ENCODE measurements at regions not wholly inside any gene's neighbourhood (a gene's known extent, or its start where the extent isn't known, plus 50 kb on each side); places are given as distances from the start of the nearest gene placed in this dataset.

- Histone ChIP-seq H3K27me3 (ENCODE audit: control insufficient read depth, insufficient read depth, low read length) (no peaks in the 10 kb centered on the region), H3K9me3 (ENCODE audit: control insufficient read depth, insufficient read depth, low read length) (peaks cover 5% of the 10 kb centered on the region), H3K4me3 (ENCODE audit: low read depth, low read length) (no peak overlapping the region), H3K27ac (ENCODE audit: low read depth, low read length) (no peak overlapping the region), H3K36me3 (ENCODE audit: control insufficient read depth, insufficient read depth, low read length) (no peaks in the 10 kb centered on the region), H3K4me1 (ENCODE audit: control insufficient read depth, insufficient read depth, low read length) (no peaks in the 10 kb centered on the region)
- WGBS (ENCODE audit: insufficient coverage), result no CpG with 5 or more reads among the region's 1 CpG
- peak in 1 of 6 donors; percentile 34 for DNase-seq (ENCODE audit: low read depth in 4 of 6, low spot score in 6 of 6)
Measured at GRCh38 chr4:34643476-34643875, 1600.8 kb downstream of the ARAP2 start.

DNA sequence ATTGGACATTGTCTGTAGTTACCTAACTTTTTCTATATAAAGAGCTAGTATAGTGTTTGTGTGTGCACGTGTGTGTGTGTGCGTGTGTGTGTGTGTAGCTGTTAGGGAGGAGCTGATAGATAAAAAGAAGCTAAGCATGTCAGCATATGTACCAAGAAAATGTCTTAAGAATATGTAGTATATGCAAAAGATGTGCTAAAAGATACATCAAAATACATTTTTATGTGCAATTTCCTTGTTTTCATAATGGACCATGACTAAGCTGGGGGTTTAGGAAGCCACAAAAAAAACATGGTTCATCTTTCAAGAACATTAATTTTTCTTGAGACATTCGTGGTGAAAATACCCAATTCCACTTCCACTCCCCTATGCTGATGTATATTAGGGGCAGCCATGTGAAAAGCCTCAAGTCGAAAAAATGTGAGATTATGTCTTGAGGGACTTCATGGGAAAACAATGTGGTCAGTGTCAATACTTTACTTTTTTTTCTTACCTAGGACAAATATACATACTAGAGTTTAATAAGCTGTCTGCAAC lies 1599.7 kb downstream of the ARAP2 start:
- Histone ChIP-seq H3K27me3 (ENCODE audit: control insufficient read depth, insufficient read depth, low read length) (no peaks in the 10 kb centered on the region), H3K36me3 (ENCODE audit: control insufficient read depth, insufficient read depth, low read length) (no peaks in the 10 kb centered on the region), H3K4me3 (ENCODE audit: low read depth, low read length) (no peak overlapping the region), H3K9me3 (ENCODE audit: control insufficient read depth, insufficient read depth, low read length) (peaks cover 4% of the 10 kb centered on the region), H3K4me1 (ENCODE audit: control insufficient read depth, insufficient read depth, low read length) (no peaks in the 10 kb centered on the region), H3K27ac (ENCODE audit: low read depth, low read length) (no peak overlapping the region)
- WGBS (ENCODE audit: insufficient coverage), result 100% methylated on average over 2 of the region's 4 CpGs
- no peak for DNase-seq (ENCODE audit: low read depth in 4 of 6, low spot score in 6 of 6)

GRCh38 chr4:34649716-34650115 lies 1594.6 kb downstream of the ARAP2 start:
- no peak overlapping the region for H3K27ac ChIP-seq (ENCODE audit: low read depth, low read length)
- no peaks in the 10 kb centered on the region for H3K36me3 ChIP-seq (ENCODE audit: control insufficient read depth, insufficient read depth, low read length)
- no peaks in the 10 kb centered on the region for H3K27me3 ChIP-seq (ENCODE audit: control insufficient read depth, insufficient read depth, low read length)
- H3K9me3 ChIP-seq (ENCODE audit: control insufficient read depth, insufficient read depth, low read length), result no peaks in the 10 kb centered on the region
- no peak for DNase-seq (ENCODE audit: low read depth in 4 of 6, low spot score in 6 of 6)
- no peaks in the 10 kb centered on the region for H3K4me1 ChIP-seq (ENCODE audit: control insufficient read depth, insufficient read depth, low read length)
- no peak overlapping the region for H3K4me3 ChIP-seq (ENCODE audit: low read depth, low read length)

DNA sequence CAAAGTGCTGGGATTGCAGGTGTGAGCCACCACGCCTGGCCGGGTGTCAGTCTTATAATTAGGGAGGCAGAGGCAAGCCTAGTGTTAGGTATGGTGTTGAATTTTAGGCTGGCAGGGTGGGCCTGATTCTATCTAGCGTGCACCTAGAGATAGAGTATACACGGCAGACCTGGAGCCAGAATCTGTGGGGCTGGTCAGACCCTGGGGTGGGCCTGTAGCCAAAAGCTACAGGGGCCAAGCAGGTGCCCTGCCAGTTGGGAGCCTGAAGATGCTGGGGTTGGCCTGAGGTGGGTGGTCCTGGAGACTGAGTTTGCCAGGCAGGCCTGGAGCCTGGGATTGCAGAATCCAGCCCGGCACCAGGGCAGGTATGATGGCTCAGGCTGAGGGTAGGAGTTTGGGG lies 1580.3 kb downstream of the ARAP2 start:
- no peaks in the 10 kb centered on the region for H3K9me3 ChIP-seq (ENCODE audit: control insufficient read depth, insufficient read depth, low read length)
- H3K4me3 ChIP-seq (ENCODE audit: low read depth, low read length), result no peak overlapping the region
- DNase-seq (ENCODE audit: low read depth in 4 of 6, low spot score in 6 of 6), result no peak
- WGBS (ENCODE audit: insufficient coverage), result 90% methylated on average over 3 of the region's 5 CpGs
- H3K4me1 ChIP-seq (ENCODE audit: control insufficient read depth, insufficient read depth, low read length), result no peaks in the 10 kb centered on the region
- H3K27ac ChIP-seq (ENCODE audit: low read depth, low read length), result no peak overlapping the region
- no peaks in the 10 kb centered on the region for H3K27me3 ChIP-seq (ENCODE audit: control insufficient read depth, insufficient read depth, low read length)
- no peaks in the 10 kb centered on the region for H3K36me3 ChIP-seq (ENCODE audit: control insufficient read depth, insufficient read depth, low read length)

DNA sequence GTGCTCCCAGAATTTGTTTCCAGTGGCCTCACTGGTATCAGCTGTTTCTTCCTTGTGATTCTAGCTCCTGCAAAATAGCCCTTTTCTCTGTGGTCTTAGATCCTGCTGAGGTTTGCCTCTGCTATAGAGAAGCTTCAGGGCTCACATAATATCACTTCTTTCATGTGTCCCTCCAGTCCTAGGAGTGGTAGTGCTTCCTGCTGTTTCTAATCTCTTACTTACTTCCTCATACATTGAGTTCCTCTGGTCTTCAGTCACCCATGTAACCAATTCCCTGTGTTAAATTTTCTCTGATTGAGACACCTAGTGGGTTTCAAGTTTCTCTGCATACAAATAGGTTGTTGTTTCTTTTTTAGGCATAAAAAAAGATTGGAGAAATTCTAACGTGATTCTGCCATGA lies 1567.9 kb downstream of the ARAP2 start:
- Histone ChIP-seq H3K27ac (ENCODE audit: low read depth, low read length) (no peak overlapping the region), H3K9me3 (ENCODE audit: control insufficient read depth, insufficient read depth, low read length) (no peaks in the 10 kb centered on the region), H3K4me1 (ENCODE audit: control insufficient read depth, insufficient read depth, low read length) (no peaks in the 10 kb centered on the region), H3K27me3 (ENCODE audit: control insufficient read depth, insufficient read depth, low read length) (no peaks in the 10 kb centered on the region), H3K4me3 (ENCODE audit: low read depth, low read length) (no peak overlapping the region), H3K36me3 (ENCODE audit: control insufficient read depth, insufficient read depth, low read length) (no peaks in the 10 kb centered on the region)
- no CpG with 5 or more reads among the region's 1 CpG for WGBS (ENCODE audit: insufficient coverage)
- peak in 1 of 6 donors; percentile 14 for DNase-seq (ENCODE audit: low read depth in 4 of 6, low spot score in 6 of 6)

DNA sequence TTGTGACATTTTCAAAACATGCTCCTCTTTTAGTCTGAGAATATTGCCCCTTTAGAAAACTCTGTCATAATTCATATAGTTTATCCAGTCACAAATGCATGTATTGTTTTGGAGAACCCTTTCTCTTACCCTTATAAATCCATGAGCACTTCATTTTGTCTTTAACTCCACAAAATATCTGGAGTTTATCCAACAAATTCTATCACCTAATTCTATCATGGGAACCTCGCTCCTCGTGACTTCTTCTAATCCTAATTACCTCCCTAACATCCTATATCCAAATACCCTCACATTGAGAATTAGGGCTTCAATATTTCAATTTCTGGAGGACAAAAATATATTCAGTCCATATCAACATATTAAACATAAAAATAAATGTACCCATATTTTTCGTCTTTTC lies 1565.9 kb downstream of the ARAP2 start:
- H3K27me3 ChIP-seq (ENCODE audit: control insufficient read depth, insufficient read depth, low read length), result no peaks in the 10 kb centered on the region
- no peak overlapping the region for H3K4me3 ChIP-seq (ENCODE audit: low read depth, low read length)
- 92% methylated on average over 2 of the region's 3 CpGs for whole genome bisulfite sequencing (ENCODE audit: insufficient coverage)
- no peak overlapping the region for H3K27ac ChIP-seq (ENCODE audit: low read depth, low read length)
- no peak for DNase-seq (ENCODE audit: low read depth in 4 of 6, low spot score in 6 of 6)
- no peaks in the 10 kb centered on the region for H3K9me3 ChIP-seq (ENCODE audit: control insufficient read depth, insufficient read depth, low read length)
- H3K4me1 ChIP-seq (ENCODE audit: control insufficient read depth, insufficient read depth, low read length), result no peaks in the 10 kb centered on the region
- no peaks in the 10 kb centered on the region for H3K36me3 ChIP-seq (ENCODE audit: control insufficient read depth, insufficient read depth, low read length)

GRCh38 chr4:34679228-34679627 lies 1565.1 kb downstream of the ARAP2 start:
- Histone ChIP-seq H3K4me3 (ENCODE audit: low read depth, low read length) (no peak overlapping the region), H3K4me1 (ENCODE audit: control insufficient read depth, insufficient read depth, low read length) (no peaks in the 10 kb centered on the region), H3K36me3 (ENCODE audit: control insufficient read depth, insufficient read depth, low read length) (no peaks in the 10 kb centered on the region), H3K27ac (ENCODE audit: low read depth, low read length) (no peak overlapping the region), H3K27me3 (ENCODE audit: control insufficient read depth, insufficient read depth, low read length) (no peaks in the 10 kb centered on the region), H3K9me3 (ENCODE audit: control insufficient read depth, insufficient read depth, low read length) (no peaks in the 10 kb centered on the region)
- WGBS (ENCODE audit: insufficient coverage), result 91% methylated on average over 4 of the region's 7 CpGs
- DNase-seq (ENCODE audit: low read depth in 4 of 6, low spot score in 6 of 6), result no peak

- H3K36me3 ChIP-seq (ENCODE audit: control insufficient read depth, insufficient read depth, low read length), result no peaks in the 10 kb centered on the region
- no peaks in the 10 kb centered on the region for H3K27me3 ChIP-seq (ENCODE audit: control insufficient read depth, insufficient read depth, low read length)
- no peak for DNase-seq (ENCODE audit: low read depth in 4 of 6, low spot score in 6 of 6)
- H3K9me3 ChIP-seq (ENCODE audit: control insufficient read depth, insufficient read depth, low read length), result peaks cover 7% of the 10 kb centered on the region
- no peaks in the 10 kb centered on the region for H3K4me1 ChIP-seq (ENCODE audit: control insufficient read depth, insufficient read depth, low read length)
- H3K4me3 ChIP-seq (ENCODE audit: low read depth, low read length), result no peak overlapping the region
- H3K27ac ChIP-seq (ENCODE audit: low read depth, low read length), result no peak overlapping the region
- WGBS (ENCODE audit: insufficient coverage), result no CpG with 5 or more reads among the region's 1 CpG
Measured at GRCh38 chr4:34709564-34709963, 1534.8 kb downstream of the ARAP2 start.

DNA sequence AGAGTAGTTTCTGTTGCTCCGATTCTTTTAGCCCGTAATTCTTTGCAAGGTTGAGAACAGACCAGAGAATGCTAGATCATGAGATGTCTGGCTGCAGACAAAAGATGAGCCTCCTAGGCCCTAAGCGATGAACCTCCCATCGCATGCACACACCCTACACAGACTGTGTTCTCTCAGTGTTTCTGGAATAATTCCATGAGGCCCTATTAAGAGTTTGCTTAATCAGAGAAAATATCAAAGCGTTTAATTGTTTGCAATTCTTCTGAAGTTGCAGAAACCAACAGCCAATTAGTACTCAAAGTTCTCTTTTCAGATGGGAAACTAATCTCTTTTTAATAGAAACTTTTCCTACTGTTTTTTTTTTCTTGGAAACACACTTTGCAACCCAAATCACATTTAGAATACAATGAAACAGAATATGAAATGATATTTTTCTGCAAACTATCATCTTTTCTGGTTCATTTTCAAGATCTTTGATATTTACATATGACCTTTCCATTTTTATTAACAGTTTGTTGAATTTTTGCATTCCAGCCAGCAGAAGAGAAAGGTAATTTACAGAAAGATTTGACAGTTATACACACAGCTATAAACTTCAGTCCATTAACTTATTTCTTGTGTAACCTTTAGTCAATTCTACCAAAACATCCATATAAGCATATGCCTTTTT lies 1525.6 kb downstream of the ARAP2 start:
- Histone ChIP-seq H3K27ac (ENCODE audit: low read depth, low read length) (no peak overlapping the region), H3K27me3 (ENCODE audit: control insufficient read depth, insufficient read depth, low read length) (no peaks in the 10 kb centered on the region), H3K9me3 (ENCODE audit: control insufficient read depth, insufficient read depth, low read length) (no peaks in the 10 kb centered on the region), H3K4me1 (ENCODE audit: control insufficient read depth, insufficient read depth, low read length) (no peaks in the 10 kb centered on the region), H3K36me3 (ENCODE audit: control insufficient read depth, insufficient read depth, low read length) (no peaks in the 10 kb centered on the region), H3K4me3 (ENCODE audit: low read depth, low read length) (no peak overlapping the region)
- DNase-seq (ENCODE audit: low read depth in 4 of 6, low spot score in 6 of 6), result peak in 2 of 6 donors; percentile 32 to 42
- WGBS (ENCODE audit: insufficient coverage), result 60% methylated on average over 1 of the region's 5 CpGs

- DNase-seq (ENCODE audit: low read depth in 4 of 6, low spot score in 6 of 6), result peak; percentile 33 to 95 (median 64)
- no peak overlapping the region for H3K27ac ChIP-seq (ENCODE audit: low read depth, low read length)
- H3K4me1 ChIP-seq (ENCODE audit: control insufficient read depth, insufficient read depth, low read length), result no peaks in the 10 kb centered on the region
- no peaks in the 10 kb centered on the region for H3K36me3 ChIP-seq (ENCODE audit: control insufficient read depth, insufficient read depth, low read length)
- no peaks in the 10 kb centered on the region for H3K9me3 ChIP-seq (ENCODE audit: control insufficient read depth, insufficient read depth, low read length)
- WGBS (ENCODE audit: insufficient coverage), result no CpG with 5 or more reads among the region's 1 CpG
- no peak overlapping the region for H3K4me3 ChIP-seq (ENCODE audit: low read depth, low read length)
- H3K27me3 ChIP-seq (ENCODE audit: control insufficient read depth, insufficient read depth, low read length), result no peaks in the 10 kb centered on the region
Measured at GRCh38 chr4:34720571-34720970, 1523.7 kb downstream of the ARAP2 start.
